ENCODE measurements at regions not wholly inside any gene's neighbourhood (a gene's known extent, or its start where the extent isn't known, plus 50 kb on each side); places are given as distances from the start of the nearest gene placed in this dataset.

GRCh38 chr18:78625847-78626246 lies 353.8 kb upstream of the SALL3 start:
- no peak for DNase-seq (ENCODE audit: low spot score)

GRCh38 chr18:78627551-78628346 lies 351.9 kb upstream of the SALL3 start:
- no peak for DNase-seq (ENCODE audit: low spot score)

GRCh38 chr18:78629426-78629825 lies 350.2 kb upstream of the SALL3 start:
- no peak for DNase-seq (ENCODE audit: low spot score)

- no peak for DNase-seq (ENCODE audit: low spot score)
Observed at GRCh38 chr18:78630356-78630755, 349.3 kb upstream of the SALL3 start.

GRCh38 chr18:78630981-78631510 lies 348.6 kb upstream of the SALL3 start:
- DNase-seq (ENCODE audit: low spot score) = no peak

GRCh38 chr18:78632111-78632541 lies 347.5 kb upstream of the SALL3 start:
- DNase-seq (ENCODE audit: low spot score) = peak; percentile 84

- no peak for DNase-seq (ENCODE audit: low spot score)
Observed at GRCh38 chr18:78634061-78634696, 345.4 kb upstream of the SALL3 start.

GRCh38 chr18:78635093-78635800 lies 344.4 kb upstream of the SALL3 start:
- DNase-seq (ENCODE audit: low spot score) = no peak

- DNase-seq (ENCODE audit: low spot score) = no peak
Observed at GRCh38 chr18:78636260-78636659, 343.4 kb upstream of the SALL3 start.

- no peak for DNase-seq (ENCODE audit: low spot score)
Observed at GRCh38 chr18:78637442-78638402, 341.9 kb upstream of the SALL3 start.

GRCh38 chr18:78639006-78639950 lies 340.3 kb upstream of the SALL3 start:
- DNase-seq (ENCODE audit: low spot score) = no peak

GRCh38 chr18:78640246-78640995 lies 339.2 kb upstream of the SALL3 start:
- DNase-seq (ENCODE audit: low spot score) = no peak

- no peak for DNase-seq (ENCODE audit: low spot score)
Observed at GRCh38 chr18:78641689-78642231, 337.9 kb upstream of the SALL3 start.

GRCh38 chr18:78642296-78642951 lies 337.2 kb upstream of the SALL3 start:
- DNase-seq (ENCODE audit: low spot score) = no peak

- DNase-seq (ENCODE audit: low spot score) = no peak
Observed at GRCh38 chr18:78643004-78643403, 336.6 kb upstream of the SALL3 start.

GRCh38 chr18:78643981-78644380 lies 335.6 kb upstream of the SALL3 start:
- DNase-seq (ENCODE audit: low spot score) = no peak

GRCh38 chr18:78645216-78645615 lies 334.4 kb upstream of the SALL3 start:
- DNase-seq (ENCODE audit: low spot score) = no peak

- peak; percentile 22 for DNase-seq (ENCODE audit: low spot score)
Observed at GRCh38 chr18:78647018-78647417, 332.6 kb upstream of the SALL3 start.

GRCh38 chr18:78649421-78649820 lies 330.2 kb upstream of the SALL3 start:
- no peak for DNase-seq (ENCODE audit: low spot score)
